Loucy (cell line): ENCODE measurements at regions not wholly inside any gene's neighbourhood (a gene's known extent, or its start where the extent isn't known, plus 50 kb on each side); places are given as distances from the start of the nearest gene placed in this dataset.

ENCODE experiments used
- H2AFZ ChIP-seq: fragments of 200-600 bp; sonication (generic); 2 replicates; pipeline ENCODE4 v1.6.0; 2016; ENCODE audit warnings: antibody characterized with exemption, mild to moderate bottlenecking, low read length, moderate library complexity
- H3F3A ChIP-seq: fragments of 200-600 bp; 2 replicates; pipeline ENCODE4 v1.6.0; 2016; ENCODE audit warnings: antibody characterized with exemption, low read depth, mild to moderate bottlenecking
- H3K27me3 ChIP-seq: fragments of 200-600 bp; sonication (generic); 2 replicates; pipeline ENCODE4 v1.6.1; 2014; ENCODE audit warnings: low read length, mild to moderate bottlenecking; ENCODE audit not compliant: insufficient read depth, poor library complexity, severe bottlenecking
- H3K36me3 ChIP-seq: fragments of 200-600 bp; sonication (generic); 2 replicates; pipeline ENCODE4 v1.6.1; 2016; ENCODE audit warnings: low read length; ENCODE audit not compliant: insufficient read depth
- H3K4me1 ChIP-seq: fragments of 200-600 bp; sonication (generic); 2 replicates; pipeline ENCODE4 v1.5.1; 2014; ENCODE audit warnings: low read length, mild to moderate bottlenecking; ENCODE audit not compliant: insufficient read depth, poor library complexity, severe bottlenecking
- H3K4me2 ChIP-seq: fragments of 200-600 bp; sonication (generic); 2 replicates; pipeline ENCODE4 v1.6.0; 2014; ENCODE audit warnings: antibody characterized with exemption, low read length, low read depth, mild to moderate bottlenecking; ENCODE audit not compliant: poor library complexity, severe bottlenecking
- H3K4me3 ChIP-seq: fragments of 200-600 bp; sonication (generic); 2 replicates; pipeline ENCODE4 v1.5.1; 2014; ENCODE audit warnings: low read length, mild to moderate bottlenecking, mixed read lengths; ENCODE audit not compliant: poor library complexity, severe bottlenecking
- H3K79me2 ChIP-seq: fragments of 200-600 bp; sonication (generic); 2 replicates; pipeline ENCODE4 v1.6.1; 2014; ENCODE audit warnings: low read length; ENCODE audit not compliant: insufficient read depth
- H3K9ac ChIP-seq: fragments of 200-600 bp; sonication (generic); 2 replicates; pipeline ENCODE4 v1.6.0; 2014; ENCODE audit warnings: mild to moderate bottlenecking, low read depth, low read length, moderate library complexity; ENCODE audit not compliant: poor library complexity, severe bottlenecking
- H3K9me2 ChIP-seq: fragments of 200-600 bp; sonication (generic); replicated peaks from 2 replicates; pipeline ENCODE4 v1.6.1; 2016; ENCODE audit warnings: low read depth, low read length, mixed read lengths
- H3K9me3 ChIP-seq: fragments of 200-600 bp; sonication (generic); 2 replicates; pipeline ENCODE4 v1.6.1; 2014; ENCODE audit warnings: mild to moderate bottlenecking, antibody characterized with exemption, low read length, low read depth; ENCODE audit not compliant: insufficient read depth
- H4K20me1 ChIP-seq: fragments of 200-600 bp; sonication (generic); 2 replicates; pipeline ENCODE4 v1.6.0; 2014; ENCODE audit warnings: antibody characterized with exemption, low read length, mild to moderate bottlenecking; ENCODE audit not compliant: insufficient read depth, poor library complexity, severe bottlenecking
- EZH2phosphoT487 ChIP-seq: fragments of 200-600 bp; IDR thresholded peaks from 2 replicates; pipeline ENCODE4 v1.6.1; 2018; ENCODE audit warnings: antibody characterized with exemption, mild to moderate bottlenecking, moderate library complexity, borderline replicate concordance
- TF ChIP-seq, protein P1 (sequence below): fragments of 200-600 bp; sonication (generic); conservative IDR thresholded peaks from 2 replicates; pipeline ENCODE4 v1.5.1; 2014; ENCODE audit warnings: mild to moderate bottlenecking, antibody characterized with exemption, low read length

DNA sequence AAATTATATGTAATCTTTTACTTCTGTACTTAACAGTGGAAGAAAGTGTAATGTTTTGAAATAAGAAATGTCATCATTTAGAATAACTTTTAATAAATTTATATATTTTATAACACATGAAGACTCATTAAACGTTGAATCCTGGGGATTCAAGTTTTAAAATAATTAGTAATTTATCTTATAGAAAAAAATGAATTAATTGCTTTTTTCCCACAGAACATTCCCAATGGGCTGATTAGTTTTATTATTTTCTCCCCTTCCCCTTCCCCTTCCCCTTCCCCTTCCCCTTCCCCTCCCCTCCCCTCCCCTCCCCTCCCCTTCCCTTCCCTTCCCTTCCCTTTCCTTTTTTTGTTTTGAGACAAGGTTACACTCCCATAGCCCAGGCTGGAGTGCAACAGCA is 79.7 kb downstream of the MRPS30 start:
- H3K9ac ChIP-seq = no peak overlapping the region
- H3K79me2 ChIP-seq = no peaks in the 10 kb centered on the region
- no peak for TF ChIP-seq EZH2phosphoT487
- TF ChIP-seq, protein P1, sequence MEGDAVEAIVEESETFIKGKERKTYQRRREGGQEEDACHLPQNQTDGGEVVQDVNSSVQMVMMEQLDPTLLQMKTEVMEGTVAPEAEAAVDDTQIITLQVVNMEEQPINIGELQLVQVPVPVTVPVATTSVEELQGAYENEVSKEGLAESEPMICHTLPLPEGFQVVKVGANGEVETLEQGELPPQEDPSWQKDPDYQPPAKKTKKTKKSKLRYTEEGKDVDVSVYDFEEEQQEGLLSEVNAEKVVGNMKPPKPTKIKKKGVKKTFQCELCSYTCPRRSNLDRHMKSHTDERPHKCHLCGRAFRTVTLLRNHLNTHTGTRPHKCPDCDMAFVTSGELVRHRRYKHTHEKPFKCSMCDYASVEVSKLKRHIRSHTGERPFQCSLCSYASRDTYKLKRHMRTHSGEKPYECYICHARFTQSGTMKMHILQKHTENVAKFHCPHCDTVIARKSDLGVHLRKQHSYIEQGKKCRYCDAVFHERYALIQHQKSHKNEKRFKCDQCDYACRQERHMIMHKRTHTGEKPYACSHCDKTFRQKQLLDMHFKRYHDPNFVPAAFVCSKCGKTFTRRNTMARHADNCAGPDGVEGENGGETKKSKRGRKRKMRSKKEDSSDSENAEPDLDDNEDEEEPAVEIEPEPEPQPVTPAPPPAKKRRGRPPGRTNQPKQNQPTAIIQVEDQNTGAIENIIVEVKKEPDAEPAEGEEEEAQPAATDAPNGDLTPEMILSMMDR = no peak
- H3K9me2 ChIP-seq = no peaks in the 10 kb centered on the region
- no peak overlapping the region for H3K4me2 ChIP-seq
- H3K4me3 ChIP-seq = no peak overlapping the region
- H4K20me1 ChIP-seq = no peaks in the 10 kb centered on the region
- no peaks in the 10 kb centered on the region for H3F3A ChIP-seq
- H3K36me3 ChIP-seq = no peaks in the 10 kb centered on the region
- no peaks in the 10 kb centered on the region for H3K4me1 ChIP-seq
- H3K27me3 ChIP-seq = no peaks in the 10 kb centered on the region
- no peak overlapping the region for H2AFZ ChIP-seq
- H3K9me3 ChIP-seq = no peaks in the 10 kb centered on the region

DNA sequence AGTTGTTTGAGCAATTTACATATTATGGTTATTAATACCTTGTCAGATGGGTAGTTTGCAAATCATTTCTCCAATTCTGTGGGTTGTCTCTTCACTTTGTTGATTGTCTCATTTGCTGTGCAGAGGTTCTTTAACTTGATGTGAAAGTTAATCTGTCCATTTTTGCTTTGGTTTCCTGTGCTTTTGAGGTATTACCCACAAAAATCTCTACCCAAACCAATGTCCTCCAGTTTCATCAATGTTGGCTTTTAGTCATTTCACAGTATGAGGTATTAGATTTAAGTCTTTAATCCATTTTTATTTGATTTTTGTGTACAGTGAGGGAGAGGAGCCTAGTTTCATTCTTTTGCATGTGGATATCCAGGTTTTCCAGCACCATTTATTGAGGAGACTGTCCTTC is 82.4 kb downstream of the MRPS30 start:
- Histone ChIP-seq H3K27me3 (no peaks in the 10 kb centered on the region), H3K4me3 (no peak overlapping the region), H2AFZ (no peak overlapping the region), H3K4me1 (no peaks in the 10 kb centered on the region), H3K9ac (no peak overlapping the region), H3K4me2 (no peak overlapping the region), H3K9me3 (no peaks in the 10 kb centered on the region), H3F3A (no peaks in the 10 kb centered on the region), H3K9me2 (no peaks in the 10 kb centered on the region), H3K36me3 (no peaks in the 10 kb centered on the region), H4K20me1 (no peaks in the 10 kb centered on the region), H3K79me2 (no peaks in the 10 kb centered on the region)
- TF ChIP-seq EZH2phosphoT487 = no peak
- TF ChIP-seq, protein P1 = no peak

DNA sequence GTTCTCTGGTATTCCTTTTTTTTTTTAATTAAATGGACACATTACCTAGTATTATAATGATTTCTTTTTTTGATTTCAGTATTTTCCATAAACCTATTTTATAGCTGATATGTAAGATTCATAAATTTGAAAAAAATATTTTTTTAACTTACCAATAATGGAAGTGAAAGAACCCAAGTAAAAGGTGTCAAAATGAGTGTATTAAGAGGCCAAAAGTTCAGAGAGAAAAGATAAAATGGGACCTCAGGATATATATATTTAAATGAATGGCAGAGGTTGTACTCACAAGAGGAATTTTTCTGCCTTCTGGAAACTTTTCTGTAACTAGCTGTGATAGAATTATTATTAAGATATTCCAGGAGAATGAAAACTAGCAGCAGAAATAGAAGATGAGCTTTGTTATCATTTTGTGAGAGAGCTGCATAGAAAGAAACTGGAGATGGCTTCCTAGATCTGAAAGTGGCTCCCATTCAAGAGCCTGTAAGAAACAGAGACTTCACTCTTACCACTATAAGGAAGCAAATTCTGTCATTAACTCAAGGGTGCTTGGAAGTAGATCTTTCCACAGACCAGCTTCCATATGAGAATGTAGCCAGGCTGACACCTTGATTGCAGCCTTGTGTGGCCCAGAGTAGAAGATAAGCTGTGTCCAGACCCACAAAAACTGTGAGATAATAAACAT is 91.7 kb downstream of the MRPS30 start:
- no peaks in the 10 kb centered on the region for H3K27me3 ChIP-seq

More for the DNA sequence above, 91.7 kb downstream of the MRPS30 start:
- H3F3A ChIP-seq = no peaks in the 10 kb centered on the region
- no peak overlapping the region for H2AFZ ChIP-seq
- no peak overlapping the region for H3K4me2 ChIP-seq
- no peaks in the 10 kb centered on the region for H3K36me3 ChIP-seq
- no peaks in the 10 kb centered on the region for H3K9me2 ChIP-seq
- no peaks in the 10 kb centered on the region for H3K79me2 ChIP-seq
- TF ChIP-seq, protein P1 = no peak
- no peak for TF ChIP-seq EZH2phosphoT487
- H3K4me3 ChIP-seq = no peak overlapping the region
- H4K20me1 ChIP-seq = no peaks in the 10 kb centered on the region
- H3K9ac ChIP-seq = no peak overlapping the region
- H3K4me1 ChIP-seq = no peaks in the 10 kb centered on the region
- H3K9me3 ChIP-seq = no peaks in the 10 kb centered on the region
